T-helper 17 cell (primary cell): ENCODE measurements at regions not wholly inside any gene's neighbourhood (a gene's known extent, or its start where the extent isn't known, plus 50 kb on each side); places are given as distances from the start of the nearest gene placed in this dataset.

Source experiments
- ATAC-seq: fragments of 150-1000 bp; cut with Tn5 transposase; 2 replicates; pipeline ENCODE4 v1.10.0; 2021; ENCODE audit warnings: mild to moderate bottlenecking, moderate library complexity
- DNase-seq, 3 donors: peaks; one replicate each; pipeline versions ENCODE4 v3.0.0 to v3.0.0-alpha.2; 2020 to 2021
- H3K9me3 ChIP-seq: one replicate; pipeline ENCODE4 v1.7.0; 2013; ENCODE audit warnings: low read length, mild to moderate bottlenecking; ENCODE audit not compliant: control insufficient read depth, poor library complexity, severe bottlenecking
- H3K27ac Mint-ChIP-seq: one replicate; pipeline ENCODE4 v1.8.0; 2022; ENCODE audit warnings: mild to moderate bottlenecking, moderate library complexity, mixed read lengths
- H3K27me3 Mint-ChIP-seq: one replicate; pipeline ENCODE4 v1.8.0; 2022; ENCODE audit warnings: mixed read lengths
- H3K36me3 Mint-ChIP-seq: one replicate; pipeline ENCODE4 v1.8.0; 2022; ENCODE audit warnings: low read depth, mixed read lengths
- H3K4me1 Mint-ChIP-seq: one replicate; pipeline ENCODE4 v1.8.0; 2022; ENCODE audit warnings: mild to moderate bottlenecking, mixed read lengths
- H3K4me3 Mint-ChIP-seq: one replicate; pipeline ENCODE4 v1.8.0; 2022; ENCODE audit warnings: mild to moderate bottlenecking, moderate library complexity, mixed read lengths

DNA sequence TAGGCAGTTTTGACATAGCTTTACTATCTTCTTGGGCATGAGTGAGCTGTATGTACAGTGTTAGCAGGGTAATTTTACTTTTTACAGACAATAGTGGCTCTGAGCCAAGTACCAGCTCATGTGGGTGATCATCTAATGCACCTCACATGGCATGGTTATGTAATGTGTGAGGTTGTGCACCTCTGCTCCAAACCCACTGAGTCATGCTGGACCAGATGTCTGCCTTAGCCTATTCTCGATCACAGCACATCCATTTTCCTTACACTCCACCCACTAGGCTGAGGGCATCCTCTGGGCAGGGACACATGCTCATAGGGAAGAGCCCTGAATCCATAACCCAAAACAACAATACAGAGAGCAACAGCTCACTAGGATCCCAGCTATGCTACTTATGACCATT lies 71.6 kb upstream of the FBXL4 start:
- no peaks in the 10 kb centered on the region for H3K36me3 Mint-ChIP-seq
- ATAC-seq (no peak), DNase-seq (no peak)
- H3K27ac Mint-ChIP-seq: no peak overlapping the region
- H3K4me1 Mint-ChIP-seq: no peaks in the 10 kb centered on the region
- peaks cover 5% of the 10 kb centered on the region for H3K27me3 Mint-ChIP-seq
- H3K4me3 Mint-ChIP-seq: no peak overlapping the region
- no peaks in the 10 kb centered on the region for H3K9me3 ChIP-seq

DNA sequence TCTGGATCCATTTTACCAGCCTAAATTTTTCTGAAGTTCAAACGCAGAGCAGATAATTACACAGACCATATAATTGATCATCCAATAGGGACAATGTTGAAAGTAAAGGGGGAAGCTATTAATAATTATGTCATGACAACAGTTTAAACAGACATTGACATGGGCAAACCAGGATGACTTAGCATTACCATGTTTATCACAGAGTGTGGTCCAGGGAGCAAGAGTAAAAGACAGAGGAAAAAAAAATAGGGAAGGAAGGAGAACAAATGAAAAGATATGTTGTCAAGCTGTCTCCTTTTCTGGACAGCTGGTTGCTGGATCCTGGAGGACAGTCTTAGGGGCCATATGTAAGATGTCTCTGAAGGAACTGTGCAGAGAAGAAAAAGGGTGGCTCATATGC lies 69.4 kb upstream of the FBXL4 start:
- Mint-ChIP-seq H3K4me1 (no peaks in the 10 kb centered on the region), H3K27me3 (peaks cover 12% of the 10 kb centered on the region), H3K4me3 (no peak overlapping the region), H3K27ac (no peak overlapping the region), H3K36me3 (no peaks in the 10 kb centered on the region)
- ATAC-seq: no peak
- DNase-seq: no peak
- H3K9me3 ChIP-seq: no peaks in the 10 kb centered on the region

DNA sequence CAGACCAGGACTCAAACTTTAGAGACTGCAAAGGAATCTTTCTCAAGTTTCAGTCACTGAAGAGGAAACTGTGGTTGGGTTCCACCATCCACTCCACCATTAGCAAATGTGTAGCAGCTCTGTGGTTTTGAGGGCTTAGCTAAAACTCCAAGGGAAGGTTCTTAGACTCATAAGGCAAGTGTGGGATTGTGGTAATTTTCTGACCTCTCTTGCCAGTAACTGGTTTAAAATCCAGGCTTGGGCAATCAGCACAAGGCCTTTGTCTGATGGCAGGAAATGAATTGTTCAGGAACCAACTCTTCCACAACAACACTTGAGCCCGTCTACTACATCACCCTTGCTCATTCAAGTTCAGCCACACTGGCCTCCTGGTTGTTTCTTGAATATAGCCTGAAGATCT lies 68.6 kb upstream of the FBXL4 start:
- no peak overlapping the region for H3K4me3 Mint-ChIP-seq
- H3K27me3 Mint-ChIP-seq: peaks cover 13% of the 10 kb centered on the region
- DNase-seq (no peak), ATAC-seq (no peak)
- no peaks in the 10 kb centered on the region for H3K9me3 ChIP-seq
- H3K4me1 Mint-ChIP-seq: no peaks in the 10 kb centered on the region
- H3K27ac Mint-ChIP-seq: no peak overlapping the region
- no peaks in the 10 kb centered on the region for H3K36me3 Mint-ChIP-seq

DNA sequence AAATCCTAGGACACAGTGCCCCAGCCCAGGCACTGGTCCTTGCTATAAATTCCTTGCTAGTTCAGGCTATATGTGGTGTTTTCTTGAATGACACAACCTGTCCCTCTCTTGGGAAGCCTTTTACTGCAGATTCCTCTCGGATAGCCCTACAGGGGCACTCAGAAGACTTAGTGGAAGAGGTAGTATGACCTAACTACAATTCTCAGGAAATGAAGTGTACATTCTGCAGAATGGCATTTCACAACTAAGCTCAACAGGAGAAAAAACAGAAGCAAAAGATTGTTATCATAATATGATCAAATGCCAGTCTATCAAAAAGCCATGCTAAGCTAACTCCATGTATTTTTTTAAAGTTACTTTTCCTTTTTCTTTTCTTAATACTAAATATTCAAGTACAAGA lies 66.3 kb upstream of the FBXL4 start:
- no peaks in the 10 kb centered on the region for H3K9me3 ChIP-seq
- H3K4me1 Mint-ChIP-seq: no peaks in the 10 kb centered on the region
- H3K4me3 Mint-ChIP-seq: no peak overlapping the region
- ATAC-seq (no peak), DNase-seq (no peak)
- no peak overlapping the region for H3K27ac Mint-ChIP-seq
- peaks cover 30% of the 10 kb centered on the region for H3K27me3 Mint-ChIP-seq
- no peaks in the 10 kb centered on the region for H3K36me3 Mint-ChIP-seq

DNA sequence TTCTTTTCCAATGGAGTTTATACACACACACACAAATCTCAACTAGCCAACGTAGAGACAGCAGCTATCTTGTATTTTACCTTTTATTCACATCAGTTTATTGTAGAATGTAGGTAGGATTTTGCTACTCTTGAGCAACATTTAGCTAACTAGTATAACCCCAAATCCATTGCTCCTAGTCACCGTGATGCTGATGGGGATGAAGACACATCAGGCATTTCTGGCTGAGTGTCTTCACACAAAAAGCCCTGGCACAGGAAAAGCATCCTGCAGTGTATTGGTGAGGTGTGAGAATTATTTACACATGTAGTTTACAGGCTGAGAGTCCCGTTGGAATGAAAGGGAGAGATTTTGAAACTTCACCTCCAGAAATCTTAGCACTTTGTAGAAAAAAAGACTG lies 65.9 kb upstream of the FBXL4 start:
- Mint-ChIP-seq H3K27me3 (peaks cover 29% of the 10 kb centered on the region), H3K4me3 (no peak overlapping the region), H3K27ac (no peak overlapping the region), H3K4me1 (no peaks in the 10 kb centered on the region), H3K36me3 (no peaks in the 10 kb centered on the region)
- H3K9me3 ChIP-seq: no peaks in the 10 kb centered on the region
- no peak for DNase-seq
- no peak for ATAC-seq

DNA sequence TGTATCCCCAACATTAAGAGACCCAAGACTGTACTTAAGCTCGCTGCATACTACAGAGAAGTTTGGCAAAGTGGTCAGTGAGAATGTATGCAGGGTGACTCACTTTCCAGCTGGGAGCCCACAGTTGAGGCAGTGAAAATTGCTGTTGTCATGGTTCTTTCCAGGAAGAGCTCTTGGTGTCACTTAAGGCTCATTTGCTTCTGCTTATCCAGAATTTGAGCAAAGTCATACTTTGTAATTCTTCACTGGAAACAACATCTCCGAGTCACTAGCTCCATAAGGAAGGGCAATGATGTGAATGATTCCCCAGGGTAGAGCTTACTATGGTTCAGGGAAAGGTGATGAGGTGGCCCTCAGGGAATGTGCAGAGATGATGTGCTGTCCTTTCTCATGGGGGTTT lies 65.4 kb upstream of the FBXL4 start:
- Mint-ChIP-seq H3K36me3 (no peaks in the 10 kb centered on the region), H3K4me3 (no peak overlapping the region), H3K4me1 (no peaks in the 10 kb centered on the region), H3K27me3 (peaks cover 25% of the 10 kb centered on the region), H3K27ac (no peak overlapping the region)
- DNase-seq (no peak), ATAC-seq (no peak)
- H3K9me3 ChIP-seq: no peaks in the 10 kb centered on the region

DNA sequence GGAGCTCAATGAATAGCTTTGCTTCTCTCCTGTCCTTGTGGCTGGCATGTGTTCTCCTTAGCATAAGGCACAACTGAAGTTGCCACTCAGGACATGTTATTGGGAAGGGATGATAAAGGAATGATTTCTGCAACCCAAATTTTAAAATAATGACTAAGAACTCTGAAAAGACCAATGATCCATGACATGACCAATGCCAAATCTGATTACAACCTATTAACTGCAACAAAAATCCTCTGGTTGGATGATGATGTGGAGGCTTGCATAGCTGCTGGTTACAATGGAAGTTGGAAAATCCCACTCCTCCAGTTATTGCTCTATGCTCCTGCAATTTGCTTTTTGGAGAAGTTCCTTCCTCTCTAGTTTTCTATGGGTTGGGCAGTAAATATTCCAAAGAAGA lies 63.4 kb upstream of the FBXL4 start:
- Mint-ChIP-seq H3K4me1 (no peaks in the 10 kb centered on the region), H3K36me3 (no peaks in the 10 kb centered on the region), H3K27ac (no peak overlapping the region), H3K27me3 (peaks cover 25% of the 10 kb centered on the region), H3K4me3 (no peak overlapping the region)
- ATAC-seq: no peak
- no peak for DNase-seq
- no peaks in the 10 kb centered on the region for H3K9me3 ChIP-seq

DNA sequence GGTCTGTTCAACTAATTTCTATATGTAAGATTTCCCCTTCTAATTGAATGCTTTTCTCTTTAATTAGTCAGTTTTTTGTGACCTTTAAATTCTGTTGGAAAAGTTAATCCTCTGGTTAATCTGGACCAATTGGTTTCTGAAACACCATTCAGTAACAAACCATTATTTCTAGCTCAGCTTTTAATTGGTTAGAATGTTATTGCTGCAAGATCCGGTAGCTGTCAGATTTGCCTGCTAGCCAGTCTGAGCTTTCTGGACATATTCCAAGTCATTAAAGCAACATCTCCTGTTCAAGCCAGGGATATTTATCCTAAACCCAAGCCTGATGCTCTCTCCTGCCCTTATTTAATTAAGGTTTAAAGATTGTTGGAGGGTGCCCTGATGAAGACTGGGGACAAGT lies 55.1 kb upstream of the FBXL4 start:
- H3K9me3 ChIP-seq: no peaks in the 10 kb centered on the region
- no peak overlapping the region for H3K27ac Mint-ChIP-seq
- H3K27me3 Mint-ChIP-seq: peaks cover 18% of the 10 kb centered on the region
- H3K36me3 Mint-ChIP-seq: no peaks in the 10 kb centered on the region
- ATAC-seq (no peak), DNase-seq (no peak)
- H3K4me3 Mint-ChIP-seq: no peak overlapping the region
- H3K4me1 Mint-ChIP-seq: no peaks in the 10 kb centered on the region

DNA sequence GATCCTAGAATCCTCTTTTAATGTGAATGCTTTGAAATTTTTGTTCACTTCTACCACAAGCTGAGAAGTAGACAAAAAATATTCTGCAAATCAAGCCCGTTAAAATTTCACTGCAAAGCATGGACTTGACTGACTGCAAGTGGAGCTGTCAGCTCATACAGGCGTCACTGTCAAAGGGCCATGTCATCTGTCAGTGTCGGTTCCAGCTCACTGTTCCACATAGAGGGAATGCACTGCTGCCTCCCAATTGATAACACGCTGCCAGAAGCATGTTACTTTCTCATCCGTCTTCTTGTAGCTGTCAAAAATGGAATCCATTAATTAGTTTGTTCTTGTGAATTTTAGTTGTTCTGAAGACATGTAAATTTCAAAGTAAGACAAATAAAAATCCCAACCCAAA lies 50.4 kb upstream of the FBXL4 start:
- ATAC-seq (no peak), DNase-seq (no peak)
- Mint-ChIP-seq H3K4me3 (no peak overlapping the region), H3K4me1 (no peaks in the 10 kb centered on the region), H3K36me3 (no peaks in the 10 kb centered on the region), H3K27me3 (peaks cover 31% of the 10 kb centered on the region), H3K27ac (no peak overlapping the region)
- no peaks in the 10 kb centered on the region for H3K9me3 ChIP-seq
